Large intestine (tissue), 3 donors: ENCODE measurements at regions not wholly inside any gene's neighbourhood (a gene's known extent, or its start where the extent isn't known, plus 50 kb on each side); places are given as distances from the start of the nearest gene placed in this dataset.

Experiments used
- DNase-seq, 2 donors: peaks; one replicate each; pipeline versions ENCODE4 v3.0.0 to v3.0.0-alpha.2; 2013
- H3K27ac ChIP-seq: one replicate; pipeline ENCODE4 v1.5.1; 2013; ENCODE audit warnings: low read length
- H3K27me3 ChIP-seq: 2 replicates; pipeline ENCODE4 v1.6.1; 2013; ENCODE audit warnings: low read length; ENCODE audit not compliant: control insufficient read depth, insufficient read depth
- H3K36me3 ChIP-seq: 2 replicates; pipeline ENCODE4 v1.6.1; 2013; ENCODE audit warnings: low read length; ENCODE audit not compliant: control insufficient read depth, insufficient read depth
- H3K4me1 ChIP-seq: one replicate; pipeline ENCODE4 v1.6.1; 2013; ENCODE audit warnings: low read length; ENCODE audit not compliant: control insufficient read depth, insufficient read depth
- H3K4me3 ChIP-seq: one replicate; pipeline ENCODE4 v1.5.1; 2013; ENCODE audit warnings: low read length
- H3K9me3 ChIP-seq: one replicate; pipeline ENCODE4 v1.6.1; 2013; ENCODE audit warnings: mild to moderate bottlenecking, low read depth, low read length, moderate library complexity; ENCODE audit not compliant: control insufficient read depth
- WGBS: methylation state at CpG from one replicate; pipeline ENCODE4 v1.1.5; 2013; ENCODE audit warnings: low lambda C conversion rate; ENCODE audit not compliant: insufficient coverage; 5-methylcytosine and 5-hydroxymethylcytosine counted together

DNA sequence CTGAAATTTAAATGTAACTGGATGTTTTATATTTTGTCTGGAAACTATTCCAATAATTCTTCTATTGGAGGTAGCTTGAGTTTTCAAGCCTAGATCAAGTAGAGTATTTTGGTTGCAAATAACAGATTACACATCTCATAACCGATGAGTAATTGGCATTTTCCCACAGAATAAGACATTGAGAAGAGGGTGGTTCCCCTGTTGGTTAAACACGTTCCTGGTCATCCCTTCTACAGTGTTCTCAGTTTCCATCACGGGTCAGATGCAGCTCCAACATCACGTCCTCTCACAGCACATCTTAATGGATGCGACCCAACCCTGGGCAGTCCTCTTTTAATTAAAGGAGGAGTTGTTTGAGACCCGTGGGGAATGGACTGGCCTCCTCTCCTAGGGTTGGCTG lies 149.0 kb upstream of the ZNF516 start:
- no peaks in the 10 kb centered on the region for H3K36me3 ChIP-seq

DNA sequence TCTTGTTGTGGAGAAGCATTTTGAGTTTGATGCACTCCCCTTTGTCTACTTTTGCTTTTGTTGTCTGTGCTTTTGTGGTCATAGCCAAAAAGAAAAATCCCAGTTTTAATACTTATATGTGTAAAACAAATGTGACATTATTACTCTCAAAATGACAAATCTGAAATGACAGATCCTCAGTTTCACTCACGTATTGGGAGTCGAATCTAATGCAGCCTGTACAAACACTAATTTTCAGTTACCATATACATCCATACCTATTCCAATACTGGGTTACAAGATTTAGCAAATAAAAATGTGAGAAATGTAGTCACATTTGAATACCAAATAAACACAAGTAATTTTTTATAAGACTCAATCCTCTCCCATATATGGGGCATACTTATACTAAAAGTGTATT lies 148.2 kb upstream of the ZNF516 start:
- DNase-seq = no peak
- no CpG with 5 or more reads among the region's 2 CpGs for WGBS
- Histone ChIP-seq H3K27ac (no peak overlapping the region), H3K4me1 (no peaks in the 10 kb centered on the region), H3K36me3 (no peaks in the 10 kb centered on the region), H3K27me3 (no peaks in the 10 kb centered on the region), H3K9me3 (peaks cover 4% of the 10 kb centered on the region), H3K4me3 (no peak overlapping the region)

More for the DNA sequence above, 149.0 kb upstream of the ZNF516 start:
- WGBS = no CpG with 5 or more reads among the region's 6 CpGs
- no peak for DNase-seq
- Histone ChIP-seq H3K27ac (no peak overlapping the region), H3K4me1 (no peaks in the 10 kb centered on the region), H3K9me3 (peaks cover 4% of the 10 kb centered on the region), H3K4me3 (no peak overlapping the region), H3K27me3 (no peaks in the 10 kb centered on the region)

GRCh38 chr18:76640438-76640837 lies 145.4 kb upstream of the ZNF516 start:
- Histone ChIP-seq H3K9me3 (peaks cover 4% of the 10 kb centered on the region), H3K27ac (no peak overlapping the region), H3K4me1 (no peaks in the 10 kb centered on the region), H3K4me3 (no peak overlapping the region), H3K27me3 (no peaks in the 10 kb centered on the region), H3K36me3 (no peaks in the 10 kb centered on the region)
- no CpG with 5 or more reads among the region's 1 CpG for WGBS
- no peak for DNase-seq

DNA sequence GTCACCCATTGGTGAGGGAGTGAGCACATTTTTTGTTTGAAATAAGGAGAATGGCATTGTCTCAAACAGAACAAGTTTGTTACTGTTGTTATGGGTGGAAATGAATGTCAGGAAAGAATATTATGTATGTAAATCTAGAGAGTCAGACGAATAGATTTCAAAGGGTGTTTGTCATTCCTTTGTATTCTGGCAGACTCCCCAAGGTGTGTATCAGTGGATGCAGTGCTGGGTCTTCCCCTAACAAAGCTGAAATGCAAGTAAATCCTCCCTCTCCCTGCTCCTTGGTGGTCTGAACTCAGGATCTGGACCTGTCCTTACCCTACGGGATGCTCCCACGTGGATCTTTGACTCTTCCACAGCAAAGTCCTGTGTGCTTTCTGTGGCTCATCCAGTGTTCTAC lies 139.5 kb upstream of the ZNF516 start:
- no peak for DNase-seq
- Histone ChIP-seq H3K9me3 (no peaks in the 10 kb centered on the region), H3K27me3 (no peaks in the 10 kb centered on the region), H3K4me3 (no peak overlapping the region), H3K4me1 (no peaks in the 10 kb centered on the region), H3K27ac (no peak overlapping the region), H3K36me3 (no peaks in the 10 kb centered on the region)
- WGBS = no CpG with 5 or more reads among the region's 3 CpGs

DNA sequence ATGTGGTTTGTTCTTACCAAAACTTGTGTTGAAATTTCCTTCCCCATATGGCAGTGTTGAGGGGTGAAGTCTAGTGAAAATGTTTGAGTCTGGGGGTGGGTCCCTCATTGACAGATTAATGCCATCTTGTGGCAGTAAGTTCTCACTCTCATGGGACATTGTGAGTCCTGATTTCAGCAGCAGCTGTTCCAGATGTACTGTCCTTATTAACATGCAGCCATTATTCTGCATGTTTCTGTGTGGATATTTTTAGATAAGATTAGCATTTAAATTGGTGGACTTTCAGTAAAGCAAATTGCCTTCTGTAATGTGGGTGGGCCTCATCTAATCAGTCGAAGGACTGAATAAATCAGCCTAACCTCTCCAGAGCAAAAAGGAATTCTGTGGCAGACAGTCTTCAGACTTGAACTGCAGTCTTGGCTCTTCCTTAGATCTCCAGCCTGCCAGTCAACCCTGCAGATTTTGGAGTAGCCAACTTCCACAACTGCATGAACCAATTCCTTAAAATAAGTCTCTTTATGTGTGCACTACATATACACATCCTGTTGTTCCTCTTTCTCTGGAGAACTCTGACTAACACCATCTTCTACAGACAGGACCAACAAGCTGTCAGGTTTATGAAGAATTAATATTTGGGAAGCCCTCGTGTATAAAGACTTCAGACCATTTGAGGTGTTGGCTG lies 138.7 kb upstream of the ZNF516 start:
- Histone ChIP-seq H3K36me3 (no peaks in the 10 kb centered on the region), H3K27me3 (no peaks in the 10 kb centered on the region), H3K4me3 (no peak overlapping the region), H3K9me3 (no peaks in the 10 kb centered on the region), H3K4me1 (no peaks in the 10 kb centered on the region), H3K27ac (no peak overlapping the region)
- WGBS = 80% methylated on average over 1 of the region's 2 CpGs
- no peak for DNase-seq

GRCh38 chr18:76627444-76627843 lies 132.4 kb upstream of the ZNF516 start:
- H3K9me3 ChIP-seq = no peaks in the 10 kb centered on the region
- 100% methylated on average over 1 of the region's 1 CpG for whole genome bisulfite sequencing
- no peak for DNase-seq
- H3K27me3 ChIP-seq = no peaks in the 10 kb centered on the region
- H3K27ac ChIP-seq = no peak overlapping the region
- no peaks in the 10 kb centered on the region for H3K4me1 ChIP-seq
- H3K4me3 ChIP-seq = no peak overlapping the region
- no peaks in the 10 kb centered on the region for H3K36me3 ChIP-seq

- DNase-seq = no peak
- Histone ChIP-seq H3K4me3 (no peak overlapping the region), H3K36me3 (no peaks in the 10 kb centered on the region), H3K27me3 (no peaks in the 10 kb centered on the region), H3K27ac (no peak overlapping the region), H3K9me3 (no peaks in the 10 kb centered on the region), H3K4me1 (no peaks in the 10 kb centered on the region)
These were observed 131.9 kb upstream of the ZNF516 start for GRCh38 chr18:76626991-76627390.

GRCh38 chr18:76622651-76623050 lies 127.6 kb upstream of the ZNF516 start:
- Histone ChIP-seq H3K4me1 (peaks cover 15% of the 10 kb centered on the region), H3K36me3 (no peaks in the 10 kb centered on the region), H3K27ac (no peak overlapping the region), H3K27me3 (no peaks in the 10 kb centered on the region), H3K4me3 (no peak overlapping the region), H3K9me3 (no peaks in the 10 kb centered on the region)
- no peak for DNase-seq
- no CpG with 5 or more reads among the region's 8 CpGs for WGBS

DNA sequence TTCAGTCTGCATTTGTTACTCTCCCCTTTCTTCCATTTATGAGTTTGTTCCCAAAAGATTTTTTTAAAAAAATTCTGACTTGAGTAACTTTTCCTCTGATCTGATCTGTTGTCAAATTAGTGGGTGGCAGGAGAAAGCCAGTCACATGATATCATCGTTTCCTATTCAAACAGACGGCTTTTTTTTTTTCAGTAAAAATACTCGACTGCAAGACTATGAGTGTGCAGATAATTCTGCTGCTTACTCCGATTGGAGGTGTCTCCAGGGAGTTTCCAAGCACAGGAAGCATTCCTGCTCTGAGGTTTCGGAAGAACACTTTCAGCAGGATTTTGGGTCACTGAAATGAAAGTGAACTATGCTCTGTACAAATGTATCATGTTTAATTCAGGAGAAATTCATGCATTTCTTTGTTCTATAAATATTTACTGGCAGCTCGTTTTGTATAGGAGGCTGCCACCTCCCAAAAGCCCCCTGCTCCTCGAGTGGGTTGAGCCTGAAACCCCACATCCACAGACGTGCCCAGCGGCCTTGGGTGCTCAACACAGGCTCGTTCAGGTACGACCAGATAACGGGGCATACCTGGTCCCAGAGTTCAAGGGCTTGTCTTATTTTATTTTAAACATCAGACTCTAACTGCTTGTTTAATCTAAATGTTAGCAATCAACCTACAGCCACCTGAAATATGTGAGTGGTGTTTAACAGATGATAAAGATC lies 126.9 kb upstream of the ZNF516 start:
- WGBS = no CpG with 5 or more reads among the region's 12 CpGs

GRCh38 chr18:76621226-76621625 lies 126.2 kb upstream of the ZNF516 start:
- H3K4me3 ChIP-seq = no peak overlapping the region
- H3K27me3 ChIP-seq = no peaks in the 10 kb centered on the region
- H3K4me1 ChIP-seq = peaks cover 15% of the 10 kb centered on the region
- no peak for DNase-seq
- no peaks in the 10 kb centered on the region for H3K36me3 ChIP-seq
- no peak overlapping the region for H3K27ac ChIP-seq
- no CpG with 5 or more reads among the region's 9 CpGs for WGBS
- no peaks in the 10 kb centered on the region for H3K9me3 ChIP-seq

More for the DNA sequence above, 126.9 kb upstream of the ZNF516 start:
- Histone ChIP-seq H3K4me3 (no peak overlapping the region), H3K27ac (no peak overlapping the region), H3K36me3 (no peaks in the 10 kb centered on the region), H3K27me3 (no peaks in the 10 kb centered on the region), H3K4me1 (peaks cover 15% of the 10 kb centered on the region), H3K9me3 (no peaks in the 10 kb centered on the region)
- DNase-seq = peak in 1 of 2 donors; percentile 26
